ENCODE measurements at regions not wholly inside any gene's neighbourhood (a gene's known extent, or its start where the extent isn't known, plus 50 kb on each side); places are given as distances from the start of the nearest gene placed in this dataset.

DNA sequence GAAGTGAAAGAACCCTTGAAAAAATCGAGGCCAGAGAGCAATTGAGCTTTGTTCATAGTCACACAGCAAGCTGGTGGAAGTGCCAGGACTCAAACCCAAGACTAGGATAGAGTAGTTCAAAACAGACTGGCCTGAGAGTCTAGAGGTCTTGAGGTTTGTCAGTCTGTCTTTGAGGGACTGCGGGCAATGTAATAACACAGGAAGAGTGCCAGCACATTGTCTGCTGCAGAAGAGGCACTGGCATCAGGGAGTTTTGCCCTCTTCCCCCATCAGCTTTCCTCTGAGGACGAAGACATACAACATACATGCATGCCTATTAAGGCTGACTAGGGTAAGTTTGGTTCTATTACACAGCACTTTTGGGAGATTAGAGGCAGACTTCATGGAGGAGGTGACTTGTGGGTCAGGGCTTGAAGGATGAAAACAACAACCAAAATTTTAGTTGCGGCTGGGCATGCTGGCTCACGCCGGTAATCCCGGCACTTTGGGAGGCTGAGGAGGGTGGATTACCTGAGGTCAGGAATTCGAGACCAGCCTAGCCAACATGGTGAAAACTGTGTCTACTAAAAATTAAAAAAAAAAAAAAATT lies 64.1 kb upstream of the LAS1L start:
- Histone ChIP-seq H3K27ac (ENCODE audit: low read depth in 1 of 2, low read length in 2 of 2) (peak overlapping the region in 1 of 2 donors; percentile 60), H3K4me1 (ENCODE audit: control insufficient read depth in 1 of 2, insufficient read depth in 2 of 2, low read length in 2 of 2) (peaks cover 3 to 8% of the 10 kb centered on the region in 2 donors), H3K27me3 (ENCODE audit: control insufficient read depth in 1 of 2, insufficient read depth in 2 of 2, low read length in 1 of 2) (no peaks in the 10 kb centered on the region), H3K36me3 (ENCODE audit: control insufficient read depth in 1 of 2, insufficient read depth in 2 of 2, low read length in 1 of 2) (no peaks in the 10 kb centered on the region), H3K4me3 (ENCODE audit: low read length in 2 of 2) (no peak overlapping the region), H3K9me3 (ENCODE audit: control insufficient read depth, low read length) (no peaks in the 10 kb centered on the region)
- intact Hi-C loops (cut with DNase I): loop anchor here (5.0 to 10.0 kb wide), 4 partner anchors 69 to 1156 kb away; partner anchors contain the start of gene MSN (in 1 of the 2)
- no peak for ATAC-seq (ENCODE audit: low FRiP score)
- no peak for DNase-seq
- 73 to 76% methylated on average over 8 of the region's 8 CpGs for WGBS, 2 donors

DNA sequence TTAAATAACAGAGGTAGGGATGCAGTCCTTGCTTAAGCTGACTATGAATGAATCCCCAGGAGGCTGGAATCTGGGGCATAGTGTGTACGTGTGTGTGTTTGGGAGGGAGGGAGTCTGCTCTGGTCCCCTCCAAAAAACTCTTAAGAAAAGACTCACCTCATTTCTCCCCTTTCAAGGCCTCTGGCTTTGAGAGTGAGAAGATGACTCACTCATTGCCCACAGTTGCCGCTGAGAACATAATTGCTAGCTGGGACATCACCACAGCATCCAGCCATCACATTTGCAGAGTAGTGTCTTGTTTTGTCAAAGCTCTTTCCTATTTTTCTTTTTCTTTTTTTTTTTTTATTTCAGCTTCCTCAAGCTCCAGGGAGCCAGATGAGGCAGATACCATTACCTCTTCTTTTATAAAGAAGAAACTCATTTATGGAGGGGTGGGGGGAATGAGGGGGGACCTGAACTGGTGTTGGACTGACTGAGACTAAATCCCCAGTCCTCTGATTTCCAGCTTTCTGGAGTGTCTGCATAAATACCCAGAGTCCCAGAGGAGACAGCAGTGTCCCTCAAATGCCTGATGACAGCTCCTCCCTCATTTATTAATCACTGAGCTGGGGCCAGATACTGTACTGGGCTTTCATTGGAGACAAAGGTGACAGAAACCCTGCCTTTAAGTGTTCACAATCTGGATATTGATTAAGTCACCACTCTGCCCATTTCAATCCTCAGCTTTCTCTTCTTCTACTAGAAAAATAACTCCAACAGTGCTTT lies 61.9 kb upstream of the LAS1L start:
- intact Hi-C loops (cut with DNase I): loop anchor here (5.0 to 10.0 kb wide), 4 partner anchors 71 to 1158 kb away; partner anchors contain the start of gene MSN (in 1 of the 2)
- 0 to 35% methylated on average over 2 of the region's 2 CpGs for WGBS, 2 donors
- no peak for DNase-seq
- no peaks in the 10 kb centered on the region for H3K9me3 ChIP-seq (ENCODE audit: control insufficient read depth, low read length)
- no peaks in the 10 kb centered on the region for H3K27me3 ChIP-seq (ENCODE audit: control insufficient read depth in 1 of 2, insufficient read depth in 2 of 2, low read length in 1 of 2)
- peak overlapping the region in 1 of 2 donors; percentile 68 for H3K27ac ChIP-seq (ENCODE audit: low read depth in 1 of 2, low read length in 2 of 2)
- H3K4me3 ChIP-seq (ENCODE audit: low read length in 2 of 2): no peak overlapping the region
- ATAC-seq (ENCODE audit: low FRiP score): peak; percentile 52
- peaks cover 0 to 3% of the 10 kb centered on the region in 2 donors for H3K4me1 ChIP-seq (ENCODE audit: control insufficient read depth in 1 of 2, insufficient read depth in 2 of 2, low read length in 2 of 2)
- H3K36me3 ChIP-seq (ENCODE audit: control insufficient read depth in 1 of 2, insufficient read depth in 2 of 2, low read length in 1 of 2): no peaks in the 10 kb centered on the region

GRCh38 chrX:65595460-65595876 lies 60.9 kb upstream of the LAS1L start:
- ATAC-seq (ENCODE audit: low FRiP score) (peak; percentile 95), DNase-seq (peak; percentile 97 to 98)
- H3K4me1 ChIP-seq (ENCODE audit: control insufficient read depth in 1 of 2, insufficient read depth in 2 of 2, low read length in 2 of 2): peaks cover 0 to 3% of the 10 kb centered on the region in 2 donors
- 0 to 5% methylated on average over 3 of the region's 3 CpGs for WGBS, 2 donors
- no peak overlapping the region for H3K4me3 ChIP-seq (ENCODE audit: low read length in 2 of 2)
- no peaks in the 10 kb centered on the region for H3K9me3 ChIP-seq (ENCODE audit: control insufficient read depth, low read length)
- no peaks in the 10 kb centered on the region for H3K36me3 ChIP-seq (ENCODE audit: control insufficient read depth in 1 of 2, insufficient read depth in 2 of 2, low read length in 1 of 2)
- peak overlapping the region in 1 of 2 donors; percentile 10 for H3K27ac ChIP-seq (ENCODE audit: low read depth in 1 of 2, low read length in 2 of 2)
- intact Hi-C loops (cut with DNase I): loop anchor here (5.0 to 10.0 kb wide), 4 partner anchors 72 to 1159 kb away; partner anchors contain the start of gene MSN (in 1 of the 2)
- H3K27me3 ChIP-seq (ENCODE audit: control insufficient read depth in 1 of 2, insufficient read depth in 2 of 2, low read length in 1 of 2): no peaks in the 10 kb centered on the region

GRCh38 chrX:65591206-65591605 lies 56.6 kb upstream of the LAS1L start:
- Histone ChIP-seq H3K36me3 (ENCODE audit: control insufficient read depth in 1 of 2, insufficient read depth in 2 of 2, low read length in 1 of 2) (no peaks in the 10 kb centered on the region), H3K27ac (ENCODE audit: low read depth in 1 of 2, low read length in 2 of 2) (no peak overlapping the region), H3K27me3 (ENCODE audit: control insufficient read depth in 1 of 2, insufficient read depth in 2 of 2, low read length in 1 of 2) (no peaks in the 10 kb centered on the region), H3K4me3 (ENCODE audit: low read length in 2 of 2) (no peak overlapping the region), H3K4me1 (ENCODE audit: control insufficient read depth in 1 of 2, insufficient read depth in 2 of 2, low read length in 2 of 2) (no peaks in the 10 kb centered on the region), H3K9me3 (ENCODE audit: control insufficient read depth, low read length) (no peaks in the 10 kb centered on the region)
- DNase-seq: no peak
- no peak for ATAC-seq (ENCODE audit: low FRiP score)
- 75 to 92% methylated on average over 2 of the region's 2 CpGs for WGBS, 2 donors
- intact Hi-C loops (cut with DNase I): loop anchor here in 1 of 2 donors (10.0 kb wide), 1 partner anchor 1164 kb away; no protein-coding TSS in a partner anchor

GRCh38 chrX:65589304-65589703 lies 54.7 kb upstream of the LAS1L start:
- H3K36me3 ChIP-seq (ENCODE audit: control insufficient read depth in 1 of 2, insufficient read depth in 2 of 2, low read length in 1 of 2): no peaks in the 10 kb centered on the region
- 74 to 92% methylated on average over 4 of the region's 4 CpGs for WGBS, 2 donors
- no peaks in the 10 kb centered on the region for H3K9me3 ChIP-seq (ENCODE audit: control insufficient read depth, low read length)
- intact Hi-C loops (cut with DNase I): no loop called here
- H3K27me3 ChIP-seq (ENCODE audit: control insufficient read depth in 1 of 2, insufficient read depth in 2 of 2, low read length in 1 of 2): no peaks in the 10 kb centered on the region
- no peaks in the 10 kb centered on the region for H3K4me1 ChIP-seq (ENCODE audit: control insufficient read depth in 1 of 2, insufficient read depth in 2 of 2, low read length in 2 of 2)
- no peak overlapping the region for H3K27ac ChIP-seq (ENCODE audit: low read depth in 1 of 2, low read length in 2 of 2)
- H3K4me3 ChIP-seq (ENCODE audit: low read length in 2 of 2): no peak overlapping the region
- no peak for DNase-seq
- no peak for ATAC-seq (ENCODE audit: low FRiP score)

DNA sequence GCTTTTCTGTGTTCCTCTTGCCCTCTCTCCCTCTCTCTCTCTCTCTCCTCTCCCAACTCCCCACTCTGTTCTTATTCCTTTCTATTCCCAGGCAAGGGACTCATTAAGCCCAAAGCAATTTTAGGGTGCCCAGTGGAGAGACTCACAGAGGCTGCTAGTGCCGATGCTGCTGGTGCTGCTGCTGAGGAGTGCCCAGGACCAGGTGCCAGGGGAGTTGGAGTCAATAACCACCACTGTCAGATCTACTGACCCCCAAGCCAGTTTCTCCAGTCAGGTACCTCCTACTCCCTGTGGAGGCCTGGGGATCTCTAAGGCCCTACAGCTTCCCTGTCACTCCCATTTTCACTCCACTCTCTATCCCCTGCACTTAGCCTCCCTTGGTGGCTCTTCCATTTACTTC lies 54.2 kb upstream of the LAS1L start:
- no peaks in the 10 kb centered on the region for H3K36me3 ChIP-seq (ENCODE audit: control insufficient read depth in 1 of 2, insufficient read depth in 2 of 2, low read length in 1 of 2)
- no peaks in the 10 kb centered on the region for H3K27me3 ChIP-seq (ENCODE audit: control insufficient read depth in 1 of 2, insufficient read depth in 2 of 2, low read length in 1 of 2)
- H3K27ac ChIP-seq (ENCODE audit: low read depth in 1 of 2, low read length in 2 of 2): no peak overlapping the region
- H3K4me1 ChIP-seq (ENCODE audit: control insufficient read depth in 1 of 2, insufficient read depth in 2 of 2, low read length in 2 of 2): no peaks in the 10 kb centered on the region
- no peak overlapping the region for H3K4me3 ChIP-seq (ENCODE audit: low read length in 2 of 2)
- intact Hi-C loops (cut with DNase I): no loop called here
- H3K9me3 ChIP-seq (ENCODE audit: control insufficient read depth, low read length): no peaks in the 10 kb centered on the region
- no peak for ATAC-seq (ENCODE audit: low FRiP score)
- WGBS, 2 donors: 80 to 83% methylated on average over 1 of the region's 1 CpG
- no peak for DNase-seq

DNA sequence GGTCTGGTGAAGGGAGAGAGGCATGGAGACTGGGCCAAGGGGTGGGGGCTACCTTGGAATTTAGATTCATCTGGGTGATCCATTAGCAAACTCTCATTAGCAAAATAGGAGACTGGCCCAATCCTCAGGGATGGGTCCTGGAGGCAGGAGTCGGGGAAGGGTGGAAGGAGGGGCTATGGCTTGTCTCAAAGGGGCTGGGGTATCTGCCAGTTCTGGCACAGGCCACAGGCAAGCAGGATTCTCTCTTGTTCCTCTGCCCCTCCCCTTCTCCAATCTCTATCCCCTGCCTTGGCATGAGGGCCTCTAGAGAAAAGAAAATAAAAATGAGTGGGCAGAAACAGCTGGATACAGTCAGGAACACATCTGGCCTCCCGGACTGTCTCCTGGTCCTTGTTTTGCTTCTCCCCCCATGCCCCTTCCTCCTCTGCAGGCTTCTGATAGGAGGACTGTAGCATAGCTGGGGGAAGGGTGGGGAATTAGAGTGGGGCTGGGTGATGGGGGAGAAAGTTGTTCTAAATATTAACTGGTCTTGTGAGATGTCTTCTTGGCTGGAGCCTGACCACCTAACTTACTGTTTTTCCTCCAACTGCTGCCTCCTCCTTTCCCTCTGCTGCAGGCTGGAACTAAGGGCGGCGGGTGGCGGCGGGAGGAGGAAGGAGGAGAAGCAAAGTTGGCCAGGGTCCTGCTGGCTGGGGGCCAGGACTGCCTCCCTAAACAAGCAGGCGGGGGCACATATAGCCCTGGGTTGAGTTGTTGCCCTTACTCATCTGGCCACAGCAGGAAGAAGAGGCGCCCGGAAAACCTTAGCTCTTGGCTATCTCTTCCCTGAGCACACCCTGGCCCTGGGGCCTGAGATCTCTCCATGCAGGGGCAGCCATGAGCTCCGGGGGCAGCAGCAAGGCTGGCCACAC lies 53.3 kb upstream of the LAS1L start:
- 9 to 26% methylated on average over 6 to 10 of the region's 10 CpGs for WGBS, 2 donors
- DNase-seq (peak; percentile 90 to 92), ATAC-seq (ENCODE audit: low FRiP score) (peak; percentile 77)
- Histone ChIP-seq H3K9me3 (ENCODE audit: control insufficient read depth, low read length) (no peaks in the 10 kb centered on the region), H3K36me3 (ENCODE audit: control insufficient read depth in 1 of 2, insufficient read depth in 2 of 2, low read length in 1 of 2) (no peaks in the 10 kb centered on the region), H3K27me3 (ENCODE audit: control insufficient read depth in 1 of 2, insufficient read depth in 2 of 2, low read length in 1 of 2) (no peaks in the 10 kb centered on the region), H3K4me3 (ENCODE audit: low read length in 2 of 2) (no peak overlapping the region), H3K27ac (ENCODE audit: low read depth in 1 of 2, low read length in 2 of 2) (no peak overlapping the region), H3K4me1 (ENCODE audit: control insufficient read depth in 1 of 2, insufficient read depth in 2 of 2, low read length in 2 of 2) (no peaks in the 10 kb centered on the region)
- intact Hi-C loops (cut with DNase I): no loop called here

DNA sequence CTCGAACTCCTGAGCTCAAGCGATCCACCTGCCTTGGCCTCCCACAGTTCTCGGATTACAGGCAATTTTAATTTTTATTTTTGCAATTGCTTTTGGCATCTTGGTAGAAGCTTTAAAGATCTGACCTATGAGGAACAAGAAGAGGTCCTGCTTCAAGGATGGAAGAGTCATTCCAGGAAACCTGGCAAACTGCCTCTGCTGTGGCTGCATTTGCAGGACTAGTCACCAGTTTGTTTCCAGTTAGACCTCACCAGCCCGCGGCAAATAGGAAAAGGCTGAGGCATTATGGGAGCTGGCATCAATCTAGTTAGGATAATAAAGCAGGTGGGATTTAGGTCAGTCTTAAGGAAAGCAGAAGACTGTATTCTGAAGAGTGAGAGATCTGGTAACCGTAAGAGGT lies 51.9 kb upstream of the LAS1L start:
- no peak for DNase-seq
- Histone ChIP-seq H3K27ac (ENCODE audit: low read depth in 1 of 2, low read length in 2 of 2) (no peak overlapping the region), H3K9me3 (ENCODE audit: control insufficient read depth, low read length) (no peaks in the 10 kb centered on the region), H3K4me3 (ENCODE audit: low read length in 2 of 2) (no peak overlapping the region), H3K36me3 (ENCODE audit: control insufficient read depth in 1 of 2, insufficient read depth in 2 of 2, low read length in 1 of 2) (no peaks in the 10 kb centered on the region), H3K27me3 (ENCODE audit: control insufficient read depth in 1 of 2, insufficient read depth in 2 of 2, low read length in 1 of 2) (no peaks in the 10 kb centered on the region), H3K4me1 (ENCODE audit: control insufficient read depth in 1 of 2, insufficient read depth in 2 of 2, low read length in 2 of 2) (no peaks in the 10 kb centered on the region)
- intact Hi-C loops (cut with DNase I): no loop called here
- WGBS, 2 donors: 77 to 78% methylated on average over 6 of the region's 6 CpGs
- ATAC-seq (ENCODE audit: low FRiP score): no peak
